GM19372 (cell line): ENCODE measurements at regions not wholly inside any gene's neighbourhood (a gene's known extent, or its start where the extent isn't known, plus 50 kb on each side); places are given as distances from the start of the nearest gene placed in this dataset.

ENCODE experiments used
- ATAC-seq: cut with Tn5 transposase; IDR thresholded peaks from one replicate; pipeline ENCODE4 v1.9.1; 2021; ENCODE audit warnings: mild to moderate bottlenecking, low read depth, moderate library complexity; ENCODE audit not compliant: unreplicated experiment

DNA sequence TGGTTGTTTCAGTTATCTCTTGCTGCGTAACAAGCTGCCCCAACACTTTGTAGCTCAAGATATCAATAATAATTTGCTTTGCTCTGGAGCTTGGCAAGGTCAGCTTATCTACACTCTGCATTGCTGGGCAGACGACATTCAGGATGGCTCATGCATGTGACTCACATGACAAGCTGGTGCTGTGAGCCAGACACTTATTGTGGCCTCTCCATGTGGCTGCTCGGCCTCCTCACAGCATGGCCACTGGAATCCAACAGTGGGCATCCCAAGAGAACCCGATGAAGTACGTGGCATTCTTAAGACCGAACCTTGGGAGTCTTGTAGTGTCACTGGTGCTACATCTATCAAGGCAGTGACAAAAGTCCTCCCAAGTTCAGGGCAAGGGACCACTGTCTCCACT lies 94.2 kb upstream of the MVB12B start:
- ATAC-seq = no peak

- ATAC-seq = no peak
Observed at GRCh38 chr9:126233175-126233574, 93.5 kb upstream of the MVB12B start.

DNA sequence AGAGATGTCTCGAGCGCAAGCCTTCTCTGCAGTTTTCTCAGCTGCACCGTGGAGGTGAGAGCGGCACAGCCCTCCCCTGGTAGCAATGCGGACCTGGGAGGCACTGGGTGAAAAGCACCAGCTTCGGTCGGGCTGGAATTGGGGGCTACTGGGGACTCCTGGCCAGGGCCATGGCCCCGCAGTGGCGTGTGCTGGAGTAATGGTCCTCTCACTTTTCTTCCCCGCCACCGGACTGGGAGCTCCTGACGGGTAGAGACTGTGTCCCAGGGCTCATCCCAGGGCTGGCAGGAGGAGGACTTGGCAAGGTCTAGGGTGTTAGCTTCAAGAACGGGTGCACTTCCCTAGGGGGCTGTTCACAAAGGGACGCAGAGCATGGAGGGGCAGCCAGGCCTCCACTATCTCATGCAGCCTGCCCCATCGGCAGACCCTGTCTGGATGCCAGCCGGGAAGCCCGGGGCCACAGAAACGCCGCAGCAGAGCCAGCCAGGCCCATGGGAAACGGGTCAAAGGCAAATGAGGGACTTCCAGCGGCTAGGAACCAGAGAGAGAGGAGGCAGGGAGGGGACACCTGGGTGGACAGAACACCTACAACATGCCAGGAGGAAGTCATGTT lies 92.6 kb upstream of the MVB12B start:
- ATAC-seq = no peak

- ATAC-seq = no peak
Observed at GRCh38 chr9:126234681-126235335, 91.8 kb upstream of the MVB12B start.

DNA sequence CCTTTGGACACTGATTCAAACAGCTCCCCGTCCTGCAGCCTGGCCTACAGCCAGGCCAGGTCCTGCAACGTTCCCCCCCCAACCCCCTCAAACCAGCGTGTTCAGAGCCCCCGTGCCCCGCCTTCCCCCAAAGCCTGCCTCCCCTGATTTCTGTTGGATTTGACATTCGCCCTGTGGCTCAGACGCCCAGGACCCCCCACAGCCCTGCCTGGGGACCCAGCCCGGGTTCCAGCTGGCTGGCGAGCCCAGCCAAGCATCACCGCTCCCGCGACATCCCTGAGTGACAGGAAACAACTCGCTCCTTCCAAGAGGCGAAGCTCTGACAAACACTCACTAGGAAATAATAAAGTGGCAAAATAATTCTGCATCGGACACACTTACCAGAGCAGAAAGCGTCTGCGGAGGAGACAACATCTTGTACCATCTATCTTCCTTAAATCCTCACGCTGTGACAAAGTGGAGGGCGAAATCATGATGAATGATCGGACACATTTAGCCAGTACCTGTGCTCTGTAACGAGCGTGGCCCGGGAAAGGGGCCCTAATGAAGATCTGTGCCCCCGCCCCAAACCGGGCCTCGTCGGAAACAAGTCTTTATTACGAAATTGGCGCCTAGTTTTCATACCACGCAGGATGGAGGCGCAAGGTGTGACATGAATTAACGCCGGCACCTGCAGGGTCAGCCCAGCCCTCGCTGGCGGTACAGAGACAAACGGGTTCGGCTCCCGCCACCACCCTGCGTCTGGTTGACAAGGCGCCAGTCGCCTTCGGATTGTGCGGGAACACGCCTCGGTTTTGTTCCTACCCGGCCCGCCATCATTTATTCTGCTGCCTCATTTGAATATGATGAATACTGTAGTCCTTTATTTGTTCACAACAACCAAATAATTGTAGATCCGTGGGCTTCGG lies 91.0 kb upstream of the MVB12B start:
- no peak for ATAC-seq

GRCh38 chr9:126236273-126236672 lies 90.4 kb upstream of the MVB12B start:
- ATAC-seq = no peak

DNA sequence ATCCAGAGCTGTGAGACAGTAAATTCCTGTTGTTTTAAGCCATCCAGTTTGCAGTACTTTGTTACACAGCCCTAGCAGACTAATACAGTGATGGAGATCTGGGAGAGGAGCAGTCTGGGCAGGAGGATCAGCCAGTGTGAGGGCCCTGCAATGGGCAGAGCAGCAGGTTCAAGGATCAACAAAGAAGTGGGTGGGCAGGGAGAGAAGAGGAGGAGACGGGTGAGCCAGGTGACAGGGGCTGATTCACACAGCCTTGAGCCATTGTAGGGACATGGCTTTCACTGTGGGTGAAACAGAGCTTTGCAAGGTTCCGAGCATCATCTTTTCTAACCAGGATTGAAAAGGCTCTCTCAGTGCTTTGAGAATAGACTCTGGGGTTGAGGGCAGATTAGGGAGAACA lies 88.2 kb upstream of the MVB12B start:
- ATAC-seq = no peak

GRCh38 chr9:126239515-126239914 lies 87.1 kb upstream of the MVB12B start:
- ATAC-seq = no peak

- no peak for ATAC-seq
Observed at GRCh38 chr9:126240835-126241234, 85.8 kb upstream of the MVB12B start.

DNA sequence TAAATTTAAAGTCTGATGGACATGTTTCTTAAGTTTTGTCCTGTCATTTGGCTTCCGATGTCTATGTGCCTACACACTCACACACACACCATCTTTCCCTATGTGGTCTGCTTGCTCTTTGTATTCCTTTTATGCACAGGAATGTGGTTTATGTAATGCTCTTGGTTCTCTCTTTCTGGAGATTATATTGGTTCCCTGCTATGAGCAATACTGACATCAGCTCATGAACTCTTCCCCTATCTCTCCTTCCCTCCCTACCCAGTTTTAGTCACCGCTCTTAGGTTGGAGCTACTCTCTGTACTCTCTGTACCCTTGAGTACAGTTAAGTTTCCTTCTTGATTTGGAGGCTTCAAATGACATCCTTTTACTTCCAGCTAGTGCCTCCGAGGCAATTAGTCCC lies 77.9 kb upstream of the MVB12B start:
- no peak for ATAC-seq

GRCh38 chr9:126261584-126262356 lies 64.9 kb upstream of the MVB12B start:
- no peak for ATAC-seq

DNA sequence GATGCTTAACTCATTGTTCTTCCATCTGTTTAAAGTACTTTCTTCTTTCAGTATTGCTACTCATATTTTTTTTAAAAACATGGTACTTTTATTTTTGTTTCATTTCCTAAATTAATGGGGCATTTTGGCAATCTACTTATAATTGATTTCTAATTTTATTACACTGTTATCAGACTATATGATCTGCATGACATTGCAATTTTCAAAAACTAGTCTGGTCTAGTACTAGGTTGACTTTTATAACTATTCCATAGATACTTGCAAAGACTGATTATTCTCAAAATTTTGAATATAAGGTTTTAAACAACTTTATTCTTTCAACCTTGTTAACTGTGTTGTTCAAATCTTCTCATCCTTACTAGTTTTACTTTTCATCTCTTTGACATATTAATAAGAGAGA lies 63.9 kb upstream of the MVB12B start:
- ATAC-seq = no peak

GRCh38 chr9:126270556-126270955 lies 56.1 kb upstream of the MVB12B start:
- no peak for ATAC-seq

DNA sequence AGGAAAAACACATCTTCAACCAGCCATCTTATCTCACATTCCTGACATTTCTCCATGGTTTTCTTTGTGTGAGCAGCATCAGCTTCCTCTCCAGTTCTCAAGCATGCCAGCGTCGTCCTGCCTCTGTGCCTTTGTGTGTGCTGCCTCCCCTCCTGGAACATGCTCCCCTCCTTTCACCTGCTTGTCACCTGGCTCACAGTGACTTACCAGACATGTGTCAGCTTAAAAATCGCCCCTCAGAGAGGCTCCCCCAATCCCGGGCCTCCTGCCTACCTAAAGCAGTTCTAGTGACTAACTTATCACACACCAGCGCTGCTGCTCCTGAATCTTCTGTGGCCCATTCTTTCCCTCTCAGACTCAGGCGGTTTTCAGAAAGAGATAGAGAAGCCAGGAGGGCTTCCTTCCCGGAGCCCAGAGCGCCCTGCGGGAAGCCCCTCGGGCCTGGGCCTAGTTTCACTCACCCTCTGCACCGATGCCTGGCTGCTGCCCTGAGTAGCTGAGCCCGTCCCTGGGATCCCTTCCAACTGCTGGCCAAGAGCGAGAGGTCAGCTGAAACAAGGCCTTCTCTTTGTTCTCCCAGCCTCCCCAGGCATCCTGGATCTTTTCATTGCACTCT lies 51.1 kb upstream of the MVB12B start:
- no peak for ATAC-seq

DNA sequence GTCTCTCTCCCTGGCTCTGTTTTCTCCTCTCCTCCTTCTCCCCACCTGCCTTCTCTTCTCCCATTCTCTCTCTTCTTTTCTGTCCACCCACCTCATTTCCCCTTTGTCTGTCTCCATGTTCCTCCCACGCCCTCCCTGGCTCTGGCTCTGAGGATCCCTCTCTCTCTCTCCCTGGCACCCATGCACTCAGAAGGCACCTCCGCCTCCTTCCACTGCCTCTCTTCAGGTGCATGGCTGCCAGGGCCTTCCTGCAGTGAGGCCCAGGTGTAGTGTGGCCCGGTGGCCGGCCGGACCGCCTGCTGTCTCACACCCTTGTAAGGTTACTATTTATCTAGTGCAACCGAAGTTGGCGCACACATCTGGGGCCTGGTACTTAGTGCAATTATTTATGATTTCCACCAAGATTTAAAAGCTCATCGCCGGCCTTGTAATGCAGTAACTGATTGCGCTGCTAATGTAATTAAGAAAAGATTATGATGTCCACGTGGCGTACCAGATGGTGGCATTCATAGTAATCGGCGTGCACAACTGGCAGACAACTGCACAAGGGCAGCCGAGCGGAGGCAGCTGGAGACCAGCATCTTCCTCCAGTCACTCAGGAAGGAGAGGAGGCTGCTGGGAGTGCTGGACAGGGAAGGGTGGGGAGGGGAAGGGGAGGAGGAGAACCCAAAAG lies 50.4 kb upstream of the MVB12B start:
- no peak for ATAC-seq
